CD4-positive, alpha-beta T cell treated with Interferon alpha-2 for 1 hour (primary cell): ENCODE measurements at regions not wholly inside any gene's neighbourhood (a gene's known extent, or its start where the extent isn't known, plus 50 kb on each side); places are given as distances from the start of the nearest gene placed in this dataset.
"Not testable (repeated sequence)": the region's sequence is repeated elsewhere in the genome, so short reads cannot be mapped to it uniquely, and the experiment has no call there.

Experiments used
- DNase-seq, 2 donors: peaks; one replicate each; pipeline ENCODE4 v3.0.0-alpha.2; 2020 to 2022

GRCh38 chr2:22420076-22420475 is 964.9 kb upstream of the KLHL29 start:
- DNase-seq, result no peak

DNA sequence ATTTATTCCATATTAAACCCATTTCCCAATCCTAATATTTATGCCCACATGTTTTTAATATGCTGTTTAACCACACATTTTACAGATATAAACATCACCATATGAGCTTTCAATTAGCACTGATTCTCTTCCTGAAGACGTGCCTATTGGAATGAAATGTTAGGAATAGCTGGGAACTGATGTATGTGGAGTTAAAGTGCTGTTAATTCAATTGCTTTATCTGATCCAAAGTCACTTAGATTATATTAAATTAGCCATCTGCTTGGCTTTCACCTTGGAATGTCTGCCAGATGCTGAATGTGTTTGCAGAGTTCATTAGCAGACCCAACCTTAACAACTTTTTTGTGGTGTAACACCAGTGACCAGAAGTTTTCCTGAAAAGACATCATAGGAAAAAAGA is 942.9 kb upstream of the KLHL29 start:
- no peak for DNase-seq

DNA sequence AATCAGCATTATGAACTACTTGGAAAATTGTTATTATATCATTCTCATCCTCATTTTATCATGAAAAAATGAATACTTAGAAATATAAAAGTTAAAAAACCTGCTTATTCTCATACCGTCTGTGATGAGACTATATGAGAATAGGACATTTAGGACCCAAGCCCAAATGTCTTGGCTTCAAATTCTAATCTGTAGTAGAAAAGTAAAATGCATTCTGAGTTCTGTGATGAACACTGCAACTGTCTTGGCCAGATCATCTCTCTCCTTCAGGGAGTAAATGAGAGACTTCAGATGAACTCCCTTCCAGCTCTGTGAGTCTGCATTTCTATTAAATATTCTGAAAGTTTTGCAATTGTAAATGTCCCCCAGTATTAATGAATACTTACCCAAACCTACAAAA is 940.7 kb upstream of the KLHL29 start:
- DNase-seq, result no peak

DNA sequence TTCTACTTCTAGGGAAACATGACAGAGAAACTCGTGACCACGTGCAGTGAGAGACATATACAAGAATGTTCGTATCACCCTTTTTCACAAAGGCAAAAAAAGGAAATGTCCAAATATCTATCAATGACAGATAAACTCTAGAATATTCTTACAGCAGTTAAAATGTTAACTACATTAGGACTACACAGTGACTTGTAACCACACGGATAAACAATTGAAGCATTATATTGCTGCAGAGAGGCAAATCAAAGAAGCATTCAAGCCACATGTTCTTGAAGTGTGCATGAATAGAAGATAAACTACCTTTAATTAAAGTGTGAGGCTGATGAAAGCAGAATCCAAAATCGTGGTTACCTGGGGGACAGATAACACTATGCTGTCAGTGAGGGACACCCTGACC is 935.3 kb upstream of the KLHL29 start:
- no peak for DNase-seq

- no peak for DNase-seq
These were observed 934.1 kb upstream of the KLHL29 start for GRCh38 chr2:22450831-22451230.

- DNase-seq, result no peak
These were observed 930.0 kb upstream of the KLHL29 start for GRCh38 chr2:22454826-22455485.

DNA sequence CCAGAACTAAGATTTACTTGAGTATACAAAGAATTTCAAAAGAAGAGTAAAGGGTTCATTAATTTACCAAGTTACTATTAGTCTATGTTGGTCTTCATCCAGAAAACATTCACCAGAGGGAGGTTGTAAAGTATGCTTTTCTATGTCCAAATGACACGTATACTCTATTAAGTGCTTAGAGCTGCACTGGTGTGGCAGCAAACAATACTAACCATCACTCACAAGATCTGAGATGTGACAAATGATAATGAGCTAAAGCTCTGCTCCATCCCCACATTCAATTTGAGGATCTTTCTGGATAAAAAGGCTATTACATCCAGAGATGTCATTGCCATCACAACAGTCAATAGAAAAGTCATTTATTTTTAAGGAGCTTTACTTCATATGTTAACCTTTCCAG is 926.5 kb upstream of the KLHL29 start:
- DNase-seq, result no peak

GRCh38 chr2:22475103-22475502 is 909.9 kb upstream of the KLHL29 start:
- DNase-seq, result not testable (repeated sequence)

DNA sequence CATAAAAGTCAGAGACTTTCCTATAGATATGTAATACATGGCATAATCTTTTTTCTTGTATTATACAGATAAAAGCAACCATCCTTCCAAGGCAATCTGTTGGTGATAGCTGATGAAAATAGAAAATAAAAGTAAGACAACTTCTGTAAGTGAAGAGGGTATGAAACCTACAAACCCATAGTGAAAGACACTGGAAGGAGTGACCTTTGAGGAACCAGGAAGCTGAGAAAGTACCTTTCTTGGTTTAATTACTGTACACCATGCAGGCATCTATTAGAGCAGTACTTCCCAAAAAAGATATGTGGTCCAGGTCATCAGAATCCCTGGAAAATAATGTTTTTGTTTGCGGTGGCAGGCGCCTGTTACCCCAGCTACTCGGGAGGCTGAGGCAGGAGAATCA is 906.6 kb upstream of the KLHL29 start:
- no peak for DNase-seq

GRCh38 chr2:22481486-22482259 is 903.3 kb upstream of the KLHL29 start:
- no peak for DNase-seq

DNA sequence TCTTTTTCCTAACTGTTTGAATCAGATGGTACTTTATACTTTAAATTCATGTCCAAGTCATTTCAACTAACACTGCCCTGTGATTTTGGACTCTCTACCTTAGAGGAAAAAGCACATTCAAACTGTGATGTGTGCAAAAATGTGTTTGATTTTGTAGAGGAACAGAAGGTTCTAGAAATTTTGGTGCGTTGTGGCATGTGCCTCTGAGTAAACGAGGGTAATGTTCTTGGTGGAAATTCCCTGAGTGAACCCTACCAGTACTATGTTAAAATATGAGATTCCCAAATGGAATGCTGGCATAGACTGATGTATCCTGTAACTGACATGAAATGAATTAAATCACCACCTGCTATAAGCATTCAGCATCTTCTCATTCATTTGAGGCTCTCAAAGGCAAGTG is 901.9 kb upstream of the KLHL29 start:
- no peak for DNase-seq

GRCh38 chr2:22485486-22485885 is 899.5 kb upstream of the KLHL29 start:
- no peak for DNase-seq

DNA sequence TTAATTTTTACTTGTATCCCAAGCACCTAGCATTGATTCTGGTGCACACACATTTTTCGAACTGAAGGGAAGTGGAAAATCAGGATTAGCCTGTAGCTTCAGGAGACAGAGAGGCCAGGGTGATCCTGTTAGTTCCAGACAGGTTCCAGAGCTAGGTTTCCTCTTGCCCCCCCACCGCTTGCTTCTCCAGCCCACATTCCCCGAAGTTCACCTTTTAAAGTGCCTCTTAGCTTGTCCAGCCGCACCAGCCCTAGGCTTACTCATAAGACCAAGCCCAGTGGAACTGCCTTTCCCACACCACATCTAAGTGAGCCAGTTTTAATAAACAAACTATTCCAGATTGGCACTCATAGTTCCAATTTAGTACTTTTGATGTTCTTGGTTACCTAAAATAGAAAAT is 898.6 kb upstream of the KLHL29 start:
- no peak for DNase-seq

GRCh38 chr2:22487036-22487435 is 897.9 kb upstream of the KLHL29 start:
- DNase-seq, result no peak

DNA sequence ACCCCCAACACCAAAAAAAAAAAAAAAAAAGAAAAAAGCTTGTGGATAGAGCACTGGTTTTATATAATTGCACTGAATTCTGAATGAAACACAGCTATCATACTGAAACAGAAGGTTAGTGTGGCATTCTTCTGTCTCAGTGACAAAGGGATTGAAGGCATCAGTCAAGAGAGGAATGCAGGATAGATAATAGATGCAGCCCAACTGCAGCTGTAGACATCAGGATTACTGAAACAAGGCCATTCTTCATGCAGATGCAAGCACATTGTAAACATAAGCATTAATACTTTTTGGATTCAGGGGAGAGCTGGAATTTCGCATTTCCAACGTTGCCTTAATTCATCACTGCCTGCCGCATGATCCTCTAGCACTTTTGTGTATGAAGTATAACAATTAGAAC is 897.4 kb upstream of the KLHL29 start:
- no peak for DNase-seq

DNA sequence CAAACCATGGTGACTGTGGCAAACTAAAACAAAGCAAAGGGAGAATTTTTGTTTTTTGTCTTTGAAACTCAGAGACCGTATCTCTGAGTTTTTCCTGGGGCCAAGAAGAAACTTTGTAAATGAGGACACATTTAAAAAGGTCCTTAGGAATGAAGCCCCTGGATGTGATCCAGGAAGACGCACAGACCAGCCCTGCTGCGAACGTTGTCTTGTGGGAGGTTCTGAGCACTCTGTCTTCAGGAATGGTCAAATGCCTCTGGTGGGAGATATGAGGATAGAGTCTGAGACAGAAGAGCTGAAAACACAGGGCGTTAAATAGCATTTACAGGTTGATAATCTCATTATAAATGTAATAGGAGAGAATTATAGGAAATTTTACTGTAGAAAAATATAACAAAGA is 893.5 kb upstream of the KLHL29 start:
- DNase-seq, result no peak

DNA sequence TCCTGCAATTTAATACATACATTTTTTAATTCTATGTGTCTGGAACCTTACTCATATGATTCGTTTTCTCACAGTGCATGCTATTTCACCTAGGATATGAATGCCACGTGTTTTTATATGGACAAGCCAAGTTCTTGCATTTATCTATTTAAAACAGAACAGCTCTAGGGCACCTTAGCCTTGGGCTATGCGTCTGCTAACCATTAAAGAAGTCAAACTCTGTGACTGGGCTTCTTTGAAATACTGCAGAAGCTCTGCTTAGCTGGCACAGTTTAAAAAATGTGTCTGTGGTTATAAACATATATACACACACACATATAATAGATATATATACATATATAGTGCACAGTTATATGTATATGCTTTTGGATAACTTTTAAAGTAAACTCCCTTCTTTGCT is 890.8 kb upstream of the KLHL29 start:
- no peak for DNase-seq

GRCh38 chr2:22497064-22497463 is 887.9 kb upstream of the KLHL29 start:
- DNase-seq, result no peak

GRCh38 chr2:22497789-22498188 is 887.2 kb upstream of the KLHL29 start:
- no peak for DNase-seq

DNA sequence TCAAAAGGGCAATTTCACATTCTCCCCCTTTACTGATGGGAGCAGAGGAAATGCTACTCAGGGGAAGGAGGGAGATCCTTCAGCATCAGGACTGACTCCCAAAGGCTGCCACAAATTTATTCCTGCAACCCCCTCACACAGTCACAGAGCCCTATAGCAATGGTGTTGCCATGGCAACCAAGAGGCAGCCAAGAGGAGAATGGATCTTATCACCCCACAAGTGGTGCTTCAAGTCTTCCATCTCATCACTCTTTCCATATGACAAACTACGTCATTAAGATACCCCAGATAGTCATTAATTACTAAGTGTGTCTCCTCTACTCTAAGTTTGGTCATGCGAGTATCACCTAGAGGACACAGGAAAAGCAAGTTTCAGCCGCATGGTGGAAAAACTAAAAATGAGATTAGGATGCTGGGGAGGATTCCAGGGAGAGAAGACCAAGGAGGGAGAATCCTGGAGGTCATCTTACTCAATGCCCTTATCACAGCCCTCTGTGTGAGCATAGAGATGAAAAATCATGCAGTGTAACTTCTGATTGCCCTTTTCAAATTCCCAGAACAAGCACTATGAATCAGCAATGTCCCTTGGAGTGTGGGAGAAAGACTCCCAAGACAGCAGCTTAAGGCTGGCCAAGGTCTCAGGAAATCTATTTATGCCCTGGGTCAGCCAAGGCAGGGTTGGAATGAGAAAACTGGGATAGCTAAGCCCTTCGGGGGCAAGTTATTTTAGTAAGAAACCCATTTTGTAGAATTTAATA is 885.7 kb upstream of the KLHL29 start:
- DNase-seq, result no peak

DNA sequence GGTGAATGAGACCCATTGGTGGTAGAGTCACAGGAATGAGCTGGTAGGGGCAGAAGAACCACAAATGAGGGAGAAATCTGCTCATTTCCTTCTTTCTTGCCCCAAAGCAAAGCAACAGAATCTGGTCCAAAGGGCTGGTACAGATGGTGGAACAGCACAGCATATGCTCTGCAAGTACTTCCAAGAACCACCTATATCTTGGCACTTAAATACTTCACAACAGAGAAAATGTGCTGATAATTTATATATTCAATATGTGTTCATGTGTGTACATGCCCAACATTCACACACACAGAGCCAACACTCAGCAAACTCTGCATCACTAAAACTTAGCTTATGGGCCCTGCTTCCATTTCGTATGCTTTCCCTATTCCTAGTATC is 884.4 kb upstream of the KLHL29 start:
- DNase-seq, result no peak

DNA sequence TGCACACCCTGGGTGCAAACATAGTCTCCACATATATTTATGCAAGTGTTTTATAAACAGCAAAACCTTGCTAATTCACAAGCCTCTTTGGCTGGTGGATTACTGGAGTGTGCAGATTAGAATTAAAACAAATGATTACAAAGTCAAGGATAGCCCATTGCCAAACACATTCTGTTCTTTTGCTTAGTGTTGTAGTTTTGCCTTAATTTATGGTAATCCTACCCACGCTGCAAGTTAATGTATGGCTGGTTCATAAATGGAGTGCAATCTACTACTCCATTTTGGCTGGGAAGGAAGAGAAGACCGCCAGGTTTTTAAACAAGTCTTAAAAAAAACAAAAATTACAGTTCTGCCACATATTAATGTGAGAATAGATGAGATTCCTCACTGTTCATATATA is 883.1 kb upstream of the KLHL29 start:
- no peak for DNase-seq

DNA sequence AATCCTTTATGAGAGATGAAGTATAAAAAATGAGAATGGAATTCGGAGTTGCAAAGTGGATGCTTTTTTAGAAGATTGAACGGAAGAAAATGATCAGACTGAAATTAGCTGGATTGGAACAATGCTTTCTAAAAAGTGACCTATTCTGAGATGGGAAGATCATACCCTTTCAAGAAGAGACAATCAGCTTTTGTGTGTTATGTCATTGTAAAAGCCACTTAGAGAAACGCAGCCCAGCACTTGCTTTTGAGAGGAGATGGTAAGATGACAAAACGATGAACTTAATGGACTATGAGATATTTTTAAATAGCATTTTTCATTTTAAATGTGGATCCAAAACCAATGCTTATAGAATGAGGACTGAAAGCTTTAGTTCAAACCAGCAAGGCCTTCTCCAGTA is 871.4 kb upstream of the KLHL29 start:
- no peak for DNase-seq

DNA sequence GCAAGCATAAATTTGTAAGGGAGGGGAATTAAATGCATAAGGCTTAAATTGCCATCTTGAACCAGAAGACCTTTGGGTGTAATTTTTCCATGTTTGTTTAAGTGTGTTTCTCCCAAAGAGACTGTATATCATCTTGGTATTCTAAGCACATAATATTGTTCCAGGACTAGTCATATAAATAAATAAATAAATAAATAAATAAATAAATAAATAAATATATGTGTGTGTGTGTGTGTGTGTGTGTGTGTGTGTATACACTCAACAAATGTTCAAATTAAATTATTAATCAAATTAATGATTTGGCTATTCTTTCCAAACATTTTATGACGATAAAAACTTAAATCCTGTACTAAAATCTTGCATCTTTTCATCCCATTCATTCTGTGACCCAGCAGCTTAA is 867.8 kb upstream of the KLHL29 start:
- DNase-seq, result no peak
